Lower leg skin (tissue), 4 donors: ENCODE measurements at regions not wholly inside any gene's neighbourhood (a gene's known extent, or its start where the extent isn't known, plus 50 kb on each side); places are given as distances from the start of the nearest gene placed in this dataset.

ENCODE experiments used
- DNase-seq, 2 donors: peaks; one replicate each; pipeline ENCODE4 v3.0.0-alpha.2; 2019; ENCODE audit warnings: low spot score in 2 of 2
- H3K4me3 ChIP-seq: fragments of 200-600 bp; sonication (generic); 2 replicates; pipeline ENCODE4 v1.5.1; 2017; ENCODE audit warnings: mild to moderate bottlenecking, low read depth; ENCODE audit not compliant: poor library complexity, severe bottlenecking
- POLR2A ChIP-seq, 2 donors: fragments of 450-650 bp; IDR thresholded peaks; one replicate each; pipeline ENCODE4 v1.6.1; 2016 to 2017; ENCODE audit warnings: antibody characterized with exemption in 2 of 2, mild to moderate bottlenecking in 1 of 2, moderate library complexity in 1 of 2
- WGBS, 2 donors: methylation state at CpG; one replicate each; pipeline ENCODE4 v1.1.5; 2018; 5-methylcytosine and 5-hydroxymethylcytosine counted together
- intact Hi-C: fragments of 100-400 bp; cut with DNase I; formaldehyde crosslinking; loops from one replicate; pipeline ENCODE4 v1.15.0; 2023; ENCODE audit warnings: low total_unique reads
- TF ChIP-seq, protein P1 (sequence below), 3 donors: fragments of 450-650 bp; IDR thresholded peaks; one replicate each; pipeline ENCODE4 v1.5.1; 2016; ENCODE audit warnings: antibody characterized with exemption in 3 of 3, mild to moderate bottlenecking in 3 of 3, moderate library complexity in 2 of 3

DNA sequence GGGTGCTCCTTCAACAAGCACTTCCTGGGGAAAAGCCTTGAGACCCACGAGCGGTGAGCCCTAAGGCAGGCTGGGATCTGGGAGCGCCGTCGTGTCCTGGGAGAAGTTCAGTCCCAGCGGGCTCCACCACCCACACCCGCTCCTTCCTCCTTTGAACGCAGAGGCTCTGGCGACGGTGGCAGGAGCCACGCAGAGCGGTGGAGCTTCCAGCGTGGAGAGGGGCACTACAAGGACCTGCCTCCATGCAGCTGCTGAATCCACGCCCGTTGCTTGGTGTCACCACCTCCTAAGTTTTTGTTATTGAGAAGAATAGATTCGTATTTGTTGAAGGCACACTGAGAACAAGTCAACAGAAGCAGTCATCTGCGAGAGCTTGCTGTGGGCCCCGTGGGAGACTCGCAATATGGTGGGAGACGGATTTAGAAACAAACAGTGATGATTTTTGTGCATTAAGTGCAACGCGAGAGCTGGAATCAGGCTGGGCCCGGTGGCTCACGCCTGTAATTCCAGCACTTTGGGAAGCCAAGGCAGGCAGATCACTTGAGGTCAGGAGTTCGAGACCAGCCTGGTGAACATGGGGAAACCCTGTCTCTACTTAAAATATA is 60.1 kb upstream of the SDK1 start:
- H3K4me3 ChIP-seq: no peak overlapping the region
- TF ChIP-seq POLR2A (IDR thresholded peaks at IDR 0.05): no peak
- TF ChIP-seq, protein P1, sequence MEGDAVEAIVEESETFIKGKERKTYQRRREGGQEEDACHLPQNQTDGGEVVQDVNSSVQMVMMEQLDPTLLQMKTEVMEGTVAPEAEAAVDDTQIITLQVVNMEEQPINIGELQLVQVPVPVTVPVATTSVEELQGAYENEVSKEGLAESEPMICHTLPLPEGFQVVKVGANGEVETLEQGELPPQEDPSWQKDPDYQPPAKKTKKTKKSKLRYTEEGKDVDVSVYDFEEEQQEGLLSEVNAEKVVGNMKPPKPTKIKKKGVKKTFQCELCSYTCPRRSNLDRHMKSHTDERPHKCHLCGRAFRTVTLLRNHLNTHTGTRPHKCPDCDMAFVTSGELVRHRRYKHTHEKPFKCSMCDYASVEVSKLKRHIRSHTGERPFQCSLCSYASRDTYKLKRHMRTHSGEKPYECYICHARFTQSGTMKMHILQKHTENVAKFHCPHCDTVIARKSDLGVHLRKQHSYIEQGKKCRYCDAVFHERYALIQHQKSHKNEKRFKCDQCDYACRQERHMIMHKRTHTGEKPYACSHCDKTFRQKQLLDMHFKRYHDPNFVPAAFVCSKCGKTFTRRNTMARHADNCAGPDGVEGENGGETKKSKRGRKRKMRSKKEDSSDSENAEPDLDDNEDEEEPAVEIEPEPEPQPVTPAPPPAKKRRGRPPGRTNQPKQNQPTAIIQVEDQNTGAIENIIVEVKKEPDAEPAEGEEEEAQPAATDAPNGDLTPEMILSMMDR (IDR thresholded peaks at IDR 0.05): no peak
- DNase-seq: no peak
- intact Hi-C loops: no loop called here
- WGBS, 2 donors: 85% methylated on average over 25 of the region's 25 CpGs

DNA sequence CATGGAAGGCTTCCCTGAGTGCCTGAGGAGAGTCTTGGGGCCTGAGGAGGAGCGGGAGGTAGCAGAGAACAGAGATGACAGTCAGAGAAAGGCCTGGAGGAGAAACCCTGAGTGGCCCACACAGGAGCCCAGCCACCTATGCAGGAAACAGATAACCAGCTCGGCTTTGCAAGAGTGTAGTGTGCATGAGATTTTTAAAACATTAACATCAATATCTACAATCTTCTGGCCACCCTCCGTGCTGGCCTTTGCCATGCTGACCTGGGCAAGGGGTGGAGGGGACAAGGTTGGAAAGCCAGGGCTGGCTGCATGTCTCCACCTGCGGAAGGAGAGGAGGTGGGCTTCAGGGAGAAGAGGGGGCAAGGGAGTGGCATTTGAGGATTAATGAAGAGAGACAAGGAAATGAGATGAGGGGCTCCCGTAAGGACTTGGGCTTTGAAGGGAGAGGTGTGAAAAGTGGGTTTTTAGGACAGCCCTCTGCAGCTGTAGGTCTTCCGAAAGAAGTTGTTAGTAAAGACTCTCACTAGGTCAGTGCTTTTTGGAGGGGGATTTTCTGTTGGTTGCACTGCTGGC is 59.3 kb upstream of the SDK1 start:
- H3K4me3 ChIP-seq: no peak overlapping the region
- 88 to 90% methylated on average over 6 of the region's 6 CpGs for WGBS, 2 donors
- intact Hi-C loops: no loop called here
- DNase-seq: no peak
- TF ChIP-seq, protein P1 (IDR thresholded peaks at IDR 0.05): no peak
- no peak for TF ChIP-seq POLR2A (IDR thresholded peaks at IDR 0.05)

DNA sequence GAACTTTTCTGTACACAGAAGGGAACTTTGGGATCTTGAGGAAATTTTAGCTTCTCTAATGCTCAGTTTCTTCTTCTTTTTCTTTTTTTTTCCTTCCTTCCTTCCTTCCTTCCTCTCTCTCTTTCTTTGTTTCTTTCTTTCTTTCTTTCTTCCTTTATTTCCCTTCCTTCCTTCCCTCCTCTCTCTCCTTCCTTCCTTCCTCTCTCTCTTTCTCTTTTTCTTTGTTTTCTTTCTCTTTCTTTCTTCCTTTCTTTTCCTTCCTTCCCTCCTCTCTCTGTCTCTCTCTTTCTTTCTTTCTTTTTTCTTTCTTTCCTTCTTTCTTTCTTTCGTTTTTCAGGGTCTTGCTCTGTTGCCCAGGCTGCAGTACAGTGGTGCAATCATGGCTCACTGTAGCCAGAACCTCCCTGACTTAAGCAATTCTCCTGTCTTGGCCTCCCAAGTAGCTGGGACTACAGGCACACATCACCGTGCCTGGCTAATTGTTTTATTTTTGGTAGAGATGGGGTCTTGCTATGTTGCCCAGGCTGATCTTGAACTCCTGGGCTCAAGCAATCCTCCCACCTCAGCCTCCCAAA is 58.6 kb upstream of the SDK1 start:
- intact Hi-C loops: no loop called here
- H3K4me3 ChIP-seq: no peak overlapping the region
- WGBS, 2 donors: 81 to 93% methylated on average over 2 of the region's 2 CpGs
- TF ChIP-seq, protein P1 (IDR thresholded peaks at IDR 0.05): no peak
- no peak for TF ChIP-seq POLR2A (IDR thresholded peaks at IDR 0.05)
- DNase-seq: no peak

DNA sequence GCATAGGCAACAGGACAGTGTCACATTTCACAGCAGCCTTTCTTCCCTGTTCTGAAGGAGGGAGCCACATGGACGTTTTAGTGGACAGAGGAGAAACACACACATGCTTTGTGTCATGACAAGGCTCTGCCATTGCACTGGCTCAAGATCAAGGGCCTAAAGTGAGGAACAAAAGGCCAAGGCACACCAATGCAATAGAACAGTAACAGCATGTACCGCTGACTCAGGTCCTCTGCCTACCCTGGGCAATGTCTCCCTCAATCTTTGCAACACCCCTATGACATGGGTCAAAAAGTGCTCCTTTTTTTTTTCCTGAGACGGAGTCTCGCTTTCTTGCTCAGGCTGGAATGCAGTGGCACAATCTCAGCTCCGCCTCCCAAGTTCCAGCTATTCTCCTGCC is 57.8 kb upstream of the SDK1 start:
- H3K4me3 ChIP-seq: no peak overlapping the region
- 75 to 80% methylated on average over 5 of the region's 5 CpGs for WGBS, 2 donors
- DNase-seq: no peak
- no peak for TF ChIP-seq POLR2A (IDR thresholded peaks at IDR 0.05)
- TF ChIP-seq, protein P1 (IDR thresholded peaks at IDR 0.05): no peak
- intact Hi-C loops: no loop called here

DNA sequence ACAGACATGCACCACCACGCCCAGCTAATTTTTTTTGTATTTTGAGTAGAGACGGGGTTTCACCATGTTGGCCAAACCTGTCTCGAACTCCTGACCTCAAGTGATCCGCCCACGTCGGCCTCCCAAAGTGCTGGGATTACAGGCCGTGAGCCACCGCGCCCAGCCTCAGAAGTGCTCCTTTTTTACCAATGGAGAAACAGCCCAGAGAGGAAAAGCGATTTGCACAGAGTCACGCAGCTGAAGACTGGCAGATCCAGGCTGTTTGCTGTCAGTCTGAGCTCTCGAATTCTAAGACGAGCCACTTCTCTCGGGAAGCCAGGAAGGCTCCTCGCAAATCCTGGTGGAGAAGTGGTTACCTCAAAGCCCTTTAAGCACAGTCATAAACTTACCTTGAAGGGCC is 57.4 kb upstream of the SDK1 start:
- no peak overlapping the region for H3K4me3 ChIP-seq
- 83 to 84% methylated on average over 15 of the region's 15 CpGs for WGBS, 2 donors
- TF ChIP-seq, protein P1 (IDR thresholded peaks at IDR 0.05): no peak
- TF ChIP-seq POLR2A (IDR thresholded peaks at IDR 0.05): no peak
- intact Hi-C loops: no loop called here
- no peak for DNase-seq
